GM18499 (cell line): ENCODE measurements at regions not wholly inside any gene's neighbourhood (a gene's known extent, or its start where the extent isn't known, plus 50 kb on each side); places are given as distances from the start of the nearest gene placed in this dataset.
A peak's percentile ranks its signal among the peaks of the same experiment; 100 is the strongest.

Experiments used
- ATAC-seq: cut with Tn5 transposase; IDR thresholded peaks from one replicate; pipeline ENCODE4 v1.9.1; 2021; ENCODE audit warnings: moderate number of reproducible peaks; ENCODE audit not compliant: insufficient read depth, unreplicated experiment

DNA sequence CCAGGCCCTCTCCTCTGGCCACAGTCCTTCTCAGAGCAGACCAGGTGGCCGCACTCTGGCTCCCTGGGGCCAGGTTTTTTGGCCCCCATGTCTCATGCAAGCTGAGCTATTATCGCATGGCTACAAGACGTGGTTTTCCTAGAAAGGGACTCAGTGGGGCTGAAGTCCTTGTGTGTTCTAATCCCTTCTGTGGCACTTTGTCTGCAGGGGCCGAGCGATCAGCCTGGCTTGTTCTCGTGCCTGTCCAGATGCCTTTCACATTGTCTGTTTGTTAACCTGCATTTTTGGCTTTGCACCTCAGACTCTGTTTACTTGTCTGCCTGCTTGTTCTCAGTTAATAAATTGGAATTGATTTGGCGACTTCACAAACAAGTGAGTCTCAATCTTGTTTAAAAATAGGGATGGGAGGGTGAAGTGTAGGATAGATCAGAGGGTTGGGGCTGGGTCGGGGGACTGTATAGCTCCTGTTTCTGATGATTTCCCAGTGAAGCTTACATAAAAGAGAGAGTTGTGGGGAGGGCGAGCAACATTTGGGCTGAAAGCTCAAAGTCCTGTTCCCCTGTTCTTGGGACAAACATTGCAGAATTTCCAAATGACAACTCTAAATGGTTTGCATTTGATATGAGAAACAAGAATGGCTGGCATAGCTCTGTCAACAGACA lies 440.4 kb downstream of the COG6 start:
- no peak for ATAC-seq

GRCh38 chr13:40096357-40096901 lies 441.0 kb downstream of the COG6 start:
- ATAC-seq = no peak

- ATAC-seq = no peak
Observed at GRCh38 chr13:40098246-40098645, 442.8 kb downstream of the COG6 start.

DNA sequence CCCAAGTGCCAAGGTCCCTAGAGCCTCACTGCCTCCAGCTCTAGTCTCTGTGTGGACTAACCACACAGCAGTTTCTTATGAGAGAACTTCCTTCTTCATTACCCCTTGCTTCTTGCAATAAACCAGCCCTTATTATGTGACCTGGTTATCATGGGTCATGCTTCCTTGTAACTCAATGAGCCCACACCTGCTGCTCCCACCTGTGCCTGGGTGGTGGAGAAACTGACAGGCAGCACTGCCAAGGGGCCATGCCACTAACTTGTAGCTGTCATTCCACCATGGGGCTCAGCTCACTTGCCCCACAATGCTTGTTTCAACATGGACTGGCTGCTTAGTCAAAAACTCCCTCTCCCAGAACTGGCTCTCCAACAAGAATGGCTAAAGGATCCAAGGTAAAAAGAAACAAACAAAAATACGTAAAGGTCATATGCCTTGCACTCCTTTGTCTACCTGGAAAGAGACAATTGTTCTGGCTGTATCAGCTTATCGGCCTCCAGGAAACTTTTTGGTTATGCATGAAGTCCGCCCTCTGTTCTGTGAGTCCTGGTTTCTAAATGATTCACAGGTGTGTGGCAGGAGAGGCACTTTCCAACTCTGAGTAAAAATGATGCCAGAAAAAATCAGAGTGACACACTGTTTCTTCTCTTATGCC lies 446.4 kb downstream of the COG6 start:
- peak; percentile 73 for ATAC-seq

GRCh38 chr13:40102360-40102727 lies 446.9 kb downstream of the COG6 start:
- ATAC-seq = no peak

GRCh38 chr13:40102854-40103253 lies 447.4 kb downstream of the COG6 start:
- no peak for ATAC-seq

DNA sequence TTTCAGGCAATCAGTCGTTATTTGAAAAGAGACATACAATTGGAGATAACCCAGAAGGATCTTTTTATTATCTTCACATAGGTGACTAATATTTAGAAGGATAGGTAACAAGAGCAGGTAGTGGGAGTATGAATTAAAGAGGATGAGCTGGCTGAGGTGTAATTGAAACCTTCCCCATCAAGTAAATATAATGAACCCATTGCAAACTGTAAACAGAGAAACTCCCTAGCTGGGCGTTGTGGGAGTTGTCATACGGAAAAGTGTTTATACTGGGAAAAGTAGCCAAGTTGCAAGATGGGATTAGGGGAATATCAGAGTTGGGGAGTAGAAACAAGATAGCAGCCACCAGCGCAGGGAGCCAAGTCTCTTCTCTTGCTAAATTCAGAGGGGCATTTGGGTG lies 448.4 kb downstream of the COG6 start:
- ATAC-seq = no peak

- ATAC-seq = no peak
Observed at GRCh38 chr13:40105231-40105630, 449.8 kb downstream of the COG6 start.

DNA sequence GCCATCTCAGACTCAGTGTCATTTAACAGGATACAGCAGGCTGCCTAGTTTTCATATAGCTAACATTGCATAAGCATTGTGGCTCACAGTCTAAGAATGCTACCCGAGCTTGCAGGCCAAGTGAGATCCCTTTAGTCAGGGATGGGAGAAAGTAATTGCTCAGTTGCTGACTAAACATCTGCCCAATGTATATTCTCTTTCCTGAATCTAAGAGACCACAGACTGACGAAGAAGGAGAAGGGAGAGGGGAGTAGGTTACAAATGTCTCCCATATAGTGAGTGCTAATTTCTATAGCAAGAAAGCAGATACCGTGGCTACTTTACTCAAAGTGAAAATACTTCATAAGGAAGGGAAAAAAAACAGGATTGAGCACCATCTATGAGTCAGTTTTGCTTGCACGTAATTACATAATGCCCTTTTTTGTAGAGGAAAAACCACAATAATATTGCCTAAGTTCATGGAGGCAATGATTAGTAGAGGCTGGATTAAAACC lies 453.9 kb downstream of the COG6 start:
- ATAC-seq = no peak

GRCh38 chr13:40113643-40114304 lies 458.3 kb downstream of the COG6 start:
- ATAC-seq = no peak

DNA sequence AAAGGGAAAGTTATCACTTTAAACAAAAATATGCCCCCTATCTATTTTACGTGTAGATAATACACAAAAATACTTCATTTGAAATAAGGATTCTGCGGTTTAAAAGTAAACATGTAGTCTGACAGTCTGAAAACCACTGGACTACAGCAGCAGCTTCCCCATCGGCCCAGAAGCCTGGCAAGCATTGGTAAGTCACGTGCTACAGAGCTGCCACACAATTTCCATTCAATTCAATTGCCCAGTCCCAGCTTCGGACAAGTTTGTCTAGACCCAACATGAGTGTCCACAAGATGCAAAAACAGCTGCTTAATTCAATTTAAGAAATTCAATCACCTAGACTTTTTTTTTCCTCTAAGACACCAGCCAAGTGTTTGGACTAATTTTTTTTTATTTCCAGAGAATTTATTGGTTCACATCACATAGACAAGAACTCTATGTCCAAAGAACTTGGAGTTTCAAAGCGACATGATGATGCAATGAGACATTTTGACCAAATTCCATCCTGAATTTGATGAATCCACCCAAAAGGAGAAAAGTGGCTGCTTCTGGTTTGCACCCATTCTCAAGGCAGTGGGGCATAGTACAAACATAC lies 458.9 kb downstream of the COG6 start:
- ATAC-seq = no peak

DNA sequence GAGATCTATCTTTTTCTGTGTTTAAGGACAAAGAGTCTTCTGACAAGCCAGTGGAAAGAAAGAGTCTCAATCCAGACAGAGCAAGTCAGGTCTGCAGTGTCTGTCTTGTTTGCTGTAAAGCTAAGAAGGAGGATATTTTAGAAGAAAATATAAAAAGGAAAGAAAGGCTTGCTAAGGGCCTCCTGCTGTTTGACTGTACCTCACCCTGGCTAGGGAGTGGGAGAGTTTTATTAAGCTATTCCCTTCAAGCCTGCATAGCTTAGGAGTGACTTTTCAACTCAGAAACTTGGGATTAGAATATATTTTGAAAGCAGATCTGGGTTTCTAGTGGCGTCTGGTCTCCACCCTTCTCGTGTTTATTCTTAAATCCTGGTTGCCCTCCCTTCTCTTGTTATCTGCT lies 460.0 kb downstream of the COG6 start:
- no peak for ATAC-seq

- peak; percentile 96 for ATAC-seq
Observed at GRCh38 chr13:40116008-40116407, 460.5 kb downstream of the COG6 start.

- no peak for ATAC-seq
Observed at GRCh38 chr13:40118337-40118736, 462.9 kb downstream of the COG6 start.

DNA sequence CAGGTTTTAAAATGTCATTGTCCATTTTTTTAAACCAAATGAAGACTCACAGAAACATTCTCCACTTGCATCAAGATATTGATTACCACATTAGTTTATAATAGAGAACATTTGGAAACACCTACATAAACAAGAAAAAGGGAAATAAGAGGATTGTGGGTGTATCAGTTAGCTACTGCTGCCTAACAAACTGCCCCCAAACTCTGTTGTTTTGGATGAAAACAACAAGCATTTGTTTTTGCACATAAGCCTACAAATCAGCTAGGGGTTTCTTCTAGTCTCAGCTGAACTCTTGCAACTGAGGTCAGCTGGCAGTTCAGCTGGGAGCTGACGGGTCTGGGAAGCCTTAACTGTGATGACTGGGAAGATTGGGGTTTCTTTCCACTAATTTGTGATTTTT lies 464.4 kb downstream of the COG6 start:
- ATAC-seq = no peak

GRCh38 chr13:40120288-40120687 lies 464.8 kb downstream of the COG6 start:
- ATAC-seq = no peak

DNA sequence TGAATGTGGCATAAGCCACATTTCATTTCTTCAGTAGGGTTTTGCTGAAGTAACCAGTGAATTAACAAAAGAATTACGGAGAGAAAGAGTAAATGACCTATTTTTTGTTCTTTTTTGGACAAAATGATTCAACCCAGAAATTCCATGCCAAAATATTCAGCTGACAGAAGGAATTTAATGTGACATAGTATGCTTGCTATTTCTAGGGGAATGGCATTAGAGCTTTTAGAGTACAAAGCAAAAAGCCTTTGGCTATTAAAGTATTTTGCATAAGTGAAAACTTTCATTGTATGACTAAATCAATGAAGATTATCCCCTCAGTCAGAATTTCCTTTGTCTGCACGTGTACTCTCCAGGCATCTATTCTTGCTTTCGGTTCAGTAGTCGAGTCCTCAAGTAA lies 465.3 kb downstream of the COG6 start:
- ATAC-seq = no peak

DNA sequence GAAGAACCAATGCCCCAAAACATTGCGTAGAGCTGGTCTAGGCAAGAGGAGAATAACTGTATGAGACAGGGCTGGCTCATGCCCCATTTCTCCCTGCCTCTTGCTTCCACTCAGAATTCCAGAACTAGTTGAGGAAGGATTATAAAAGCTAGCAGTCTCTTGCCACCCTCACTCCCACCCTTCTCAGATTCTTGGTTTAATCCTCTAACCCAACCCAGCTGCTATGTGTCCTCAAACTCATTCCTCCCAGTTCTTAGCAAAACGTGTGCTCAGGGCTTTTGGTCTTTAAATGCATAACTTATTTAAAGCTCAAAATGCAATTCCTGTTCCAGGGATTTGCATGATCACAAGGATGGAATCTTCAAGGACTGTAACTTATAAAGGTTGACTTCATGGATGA lies 466.3 kb downstream of the COG6 start:
- no peak for ATAC-seq

GRCh38 chr13:40123962-40124632 lies 468.6 kb downstream of the COG6 start:
- no peak for ATAC-seq

DNA sequence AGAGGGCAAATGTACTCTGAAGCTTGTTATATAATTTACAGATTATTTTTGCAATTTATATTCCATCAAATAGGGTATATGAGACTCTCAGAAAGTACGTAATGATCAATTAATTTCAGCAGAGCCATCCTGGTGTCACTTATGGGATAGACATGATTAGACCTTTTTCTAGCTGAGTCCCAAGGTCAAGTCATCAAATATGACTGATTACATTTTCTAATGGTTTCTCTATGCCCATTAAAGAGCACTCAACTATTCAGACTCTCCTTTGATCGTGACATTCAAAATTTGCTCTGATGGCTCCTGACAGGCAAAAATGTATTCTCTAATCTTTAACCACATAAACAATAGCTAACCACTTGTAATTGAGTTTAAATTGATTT lies 469.2 kb downstream of the COG6 start:
- no peak for ATAC-seq
